ENCODE measurements at regions not wholly inside any gene's neighbourhood (a gene's known extent, or its start where the extent isn't known, plus 50 kb on each side); places are given as distances from the start of the nearest gene placed in this dataset.

DNA sequence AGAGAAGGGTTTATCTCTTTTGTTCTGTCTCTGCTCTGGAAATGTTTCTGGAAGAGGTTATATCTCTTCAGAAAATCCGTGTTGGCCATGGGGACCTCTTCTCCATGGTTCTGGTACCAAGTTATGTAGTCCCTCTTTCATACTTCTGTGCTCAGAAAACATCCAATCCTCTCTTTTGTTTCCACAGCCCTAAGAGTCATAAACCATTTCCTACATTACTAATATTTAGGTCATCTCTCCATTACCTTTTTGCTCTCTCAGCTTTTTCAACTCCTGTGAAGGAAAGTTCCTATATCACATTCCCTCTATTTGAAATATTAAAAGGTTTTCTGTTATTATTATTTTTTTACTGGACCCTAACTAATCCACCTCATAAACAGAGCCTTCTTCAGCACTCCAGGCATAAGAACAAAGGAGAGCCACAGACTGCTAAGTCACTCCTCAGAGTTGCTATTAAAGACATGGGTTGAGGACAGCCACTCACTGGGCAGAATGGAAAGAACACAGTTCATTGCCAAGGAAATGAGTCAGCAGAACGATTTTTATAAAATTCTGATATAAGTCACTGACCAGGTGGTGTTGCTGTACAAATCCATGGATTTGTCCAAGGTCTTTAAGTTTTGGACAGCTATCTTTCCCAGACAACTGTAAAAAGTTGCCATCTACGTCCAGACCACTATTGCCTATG, 122.4 kb upstream of the NPY2R start:
- intact Hi-C loops (cut with micrococcal nuclease): no loop called here

DNA sequence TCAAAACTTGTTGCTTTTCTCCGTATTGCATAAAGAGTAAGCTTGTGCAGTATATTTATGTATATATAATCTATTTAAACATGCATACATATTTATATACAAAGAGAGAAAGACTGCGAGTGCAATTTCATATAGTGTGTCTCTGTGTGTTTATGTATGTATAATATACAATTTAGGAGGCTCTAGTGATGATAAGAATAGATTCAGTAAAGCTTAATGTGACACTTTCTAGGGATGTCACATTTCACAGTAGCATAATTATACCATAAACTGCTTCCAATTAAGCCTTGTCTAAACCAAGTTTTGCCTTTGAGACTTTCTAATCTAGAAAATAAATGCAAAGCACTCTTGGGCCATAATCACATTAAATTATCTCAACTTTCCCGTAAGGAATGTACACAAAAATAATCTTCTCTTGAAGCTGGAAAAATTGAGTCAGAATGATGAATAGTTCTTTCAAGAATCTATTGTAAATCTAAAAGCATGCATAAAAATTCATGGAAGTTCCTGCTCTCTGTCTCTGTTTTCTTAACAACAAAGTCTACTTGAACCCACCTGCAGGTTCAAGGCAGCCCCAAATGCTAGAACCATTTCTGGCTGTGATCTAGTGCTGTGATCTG, 114.1 kb upstream of the NPY2R start:
- intact Hi-C loops (cut with micrococcal nuclease): no loop called here

DNA sequence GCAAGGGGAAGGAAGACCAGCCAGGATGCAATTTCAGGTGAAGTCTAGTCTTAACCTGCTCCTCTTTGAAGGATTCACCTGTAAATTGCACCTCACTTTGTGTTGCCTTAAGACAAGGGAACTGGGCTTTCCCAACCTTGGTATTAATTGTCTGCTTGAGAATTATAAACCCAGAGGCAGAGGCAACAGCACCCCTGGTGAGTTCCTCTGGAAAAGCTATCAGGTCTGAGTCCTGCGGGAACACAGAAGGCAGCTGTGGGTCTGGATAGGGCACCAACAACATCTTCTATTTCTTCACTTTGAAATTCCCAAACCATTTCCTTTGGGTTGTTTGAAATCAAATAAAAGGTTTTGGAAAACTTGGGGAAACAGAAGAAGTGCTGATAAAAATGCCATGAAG, 109.2 kb upstream of the NPY2R start:
- intact Hi-C loops (cut with micrococcal nuclease): no loop called here

DNA sequence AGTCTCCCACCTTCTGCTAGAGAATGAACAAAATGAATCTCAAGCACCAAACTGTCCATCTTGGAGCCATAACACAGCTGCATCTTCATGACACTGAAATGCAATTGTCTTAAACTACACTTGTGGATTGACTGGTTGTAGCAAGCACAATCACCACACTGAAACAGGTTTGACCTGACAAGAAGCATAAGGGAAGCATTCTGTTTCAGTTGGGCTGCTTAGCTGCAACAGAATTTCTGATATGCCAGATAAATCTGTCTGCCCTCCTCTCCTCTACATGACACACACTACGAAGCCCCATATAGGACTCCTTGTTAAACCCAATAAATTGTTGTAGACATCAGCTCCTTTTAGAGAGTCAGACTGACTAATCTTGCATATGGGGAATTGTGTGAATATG, 101.8 kb upstream of the NPY2R start:
- intact Hi-C loops (cut with micrococcal nuclease): no loop called here

DNA sequence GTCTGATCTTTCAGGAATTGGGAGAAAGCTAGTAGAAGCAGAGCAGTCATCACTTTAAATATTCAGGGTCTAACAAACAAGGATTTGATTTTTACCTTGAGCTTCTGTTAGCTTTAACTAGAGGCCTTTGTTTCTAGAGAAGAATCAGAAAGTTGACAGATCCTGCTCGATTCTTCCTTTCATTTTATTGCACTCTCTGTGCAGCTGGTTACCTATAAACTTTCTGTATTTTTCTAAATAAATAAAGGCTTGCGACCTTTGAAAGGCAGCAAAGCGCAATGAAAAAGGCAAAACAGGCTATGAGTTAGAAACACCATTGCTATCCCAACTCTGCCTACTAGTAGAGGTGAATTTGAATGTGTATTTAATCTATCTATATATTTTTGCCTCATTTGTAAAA, 101.4 kb upstream of the NPY2R start:
- intact Hi-C loops (cut with micrococcal nuclease): no loop called here

DNA sequence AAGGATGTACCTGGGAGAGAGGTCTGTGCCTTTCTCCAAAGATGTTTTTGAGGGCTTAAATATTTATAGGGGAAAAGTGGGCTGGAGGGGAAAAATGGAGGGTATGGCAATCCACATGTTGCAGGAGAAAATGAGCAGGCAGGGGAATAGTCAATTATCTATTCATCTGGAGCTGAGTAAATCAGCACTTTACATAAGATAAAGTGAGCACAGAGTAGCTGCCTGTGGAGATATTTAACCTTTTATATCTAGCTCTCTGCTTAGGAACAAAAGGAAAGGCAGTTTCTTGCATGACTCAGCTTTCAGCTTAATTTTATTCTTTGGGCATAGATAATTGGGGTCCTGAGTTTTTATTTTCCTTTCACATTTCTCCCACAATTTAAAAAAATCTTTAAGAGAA, 93.6 kb upstream of the NPY2R start:
- intact Hi-C loops (cut with micrococcal nuclease): no loop called here

DNA sequence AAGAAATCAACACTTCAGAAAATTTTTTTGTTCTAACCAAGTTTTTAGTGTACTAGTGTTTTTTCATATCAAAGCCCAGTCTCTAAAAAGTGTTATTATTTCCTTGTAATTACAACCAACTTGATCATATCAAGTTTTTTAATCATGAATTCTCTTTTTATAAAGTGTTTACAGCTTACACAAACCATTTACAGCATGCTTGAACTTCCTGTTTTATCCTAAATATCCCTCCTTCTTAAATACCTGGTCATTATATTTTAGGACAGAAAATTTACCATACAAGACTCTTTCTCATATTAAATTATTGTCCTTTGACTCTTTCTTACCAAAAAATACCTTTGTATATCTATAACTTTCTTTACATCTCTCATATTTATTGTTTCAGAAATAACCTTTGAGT, 89.4 kb upstream of the NPY2R start:
- intact Hi-C loops (cut with micrococcal nuclease): no loop called here

DNA sequence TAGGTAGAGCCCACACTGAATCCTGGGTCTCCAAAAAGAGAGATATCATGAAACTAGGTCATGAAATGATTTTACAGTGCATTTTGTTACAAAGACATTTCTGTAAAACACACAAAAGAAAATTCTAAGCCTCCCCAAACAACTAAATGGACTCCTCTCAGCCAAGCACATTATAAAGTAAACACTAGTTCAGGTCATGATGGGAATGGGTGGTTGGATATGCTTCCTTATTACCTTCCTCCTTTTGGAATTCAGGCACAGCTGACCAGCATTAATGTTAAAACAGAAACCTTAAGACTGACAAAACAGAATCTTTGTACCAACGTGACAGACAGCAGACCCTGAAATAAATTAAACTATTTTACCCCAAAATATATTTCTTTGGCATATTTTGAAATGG, 87.9 kb upstream of the NPY2R start:
- intact Hi-C loops (cut with micrococcal nuclease): no loop called here

DNA sequence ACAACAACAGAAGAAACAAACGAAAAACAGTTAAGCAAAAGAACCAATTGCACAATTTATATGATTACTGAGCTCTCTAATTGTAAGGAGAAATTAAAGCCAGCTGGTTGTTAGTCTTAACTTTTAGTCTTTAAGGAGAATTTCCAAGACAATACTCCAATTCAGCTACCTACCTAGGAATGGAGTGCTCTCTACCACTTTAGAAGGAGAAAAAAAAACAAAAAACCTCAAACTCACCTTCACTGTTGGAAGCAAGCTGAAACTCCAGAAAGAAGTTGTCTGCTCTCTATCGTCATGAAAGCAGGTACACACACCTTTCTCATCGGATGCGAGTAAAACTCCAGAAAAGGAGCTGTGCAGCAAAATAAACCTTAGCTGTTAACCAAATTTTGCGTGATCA, 86.1 kb upstream of the NPY2R start:
- intact Hi-C loops (cut with micrococcal nuclease): no loop called here

DNA sequence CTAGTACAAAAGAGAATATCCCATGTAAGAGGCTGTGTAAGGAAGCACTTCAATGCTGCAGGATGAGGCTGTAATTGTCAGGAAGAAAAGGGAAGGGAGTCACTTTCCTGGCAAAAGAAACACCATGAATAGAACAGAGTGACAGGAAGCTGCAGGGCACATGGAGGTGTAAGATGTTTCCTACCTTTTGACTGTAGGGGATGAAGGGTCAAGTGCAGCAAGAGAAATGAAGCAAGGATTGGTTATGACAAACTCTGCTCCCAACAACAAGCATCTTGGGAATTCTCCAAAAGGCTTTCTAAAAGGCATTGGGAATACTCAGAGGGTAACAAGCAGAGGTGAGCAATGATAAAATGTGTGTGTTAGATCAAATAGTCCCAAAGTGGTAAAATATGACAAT, 74.3 kb upstream of the NPY2R start:
- intact Hi-C loops (cut with micrococcal nuclease): no loop called here

DNA sequence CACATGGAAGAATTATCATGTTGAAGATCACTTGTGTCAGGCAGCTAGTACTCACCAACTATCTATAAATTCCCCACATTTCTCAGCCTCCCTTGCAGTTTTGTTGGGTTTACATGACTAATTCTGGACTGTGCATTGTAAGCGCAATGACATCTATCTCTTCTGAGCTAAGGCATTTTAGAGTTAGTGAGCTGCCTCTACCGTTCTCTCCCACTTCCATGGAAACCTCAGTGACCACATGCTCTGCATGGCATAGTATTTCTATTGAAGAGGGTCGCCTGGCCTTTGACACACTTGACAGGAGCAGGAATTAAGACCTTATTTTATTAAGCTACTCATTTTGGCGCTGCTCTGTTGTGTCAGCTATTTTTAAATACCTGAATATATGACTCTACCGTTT, 67.5 kb upstream of the NPY2R start:
- intact Hi-C loops (cut with micrococcal nuclease): no loop called here

DNA sequence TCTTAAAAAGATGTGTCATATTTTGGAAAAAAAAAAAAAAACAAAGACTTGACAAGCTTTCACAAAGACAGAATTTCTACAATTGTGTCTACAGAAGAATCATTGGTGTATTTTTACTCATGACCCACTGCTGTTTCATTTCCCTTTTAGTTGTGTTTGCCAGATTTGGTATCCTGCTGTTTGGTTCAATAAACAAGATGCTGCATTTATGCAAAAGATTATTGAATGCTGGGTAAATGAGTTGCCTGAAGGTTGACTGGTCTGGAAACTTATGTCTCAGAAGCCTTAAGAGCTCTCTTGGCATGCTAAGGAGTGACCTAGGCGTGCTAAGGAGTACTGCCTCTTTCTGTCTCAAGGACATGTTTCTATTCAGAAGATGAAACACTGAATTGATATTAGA, 64.9 kb upstream of the NPY2R start:
- intact Hi-C loops (cut with micrococcal nuclease): no loop called here
